ENCODE measurements at regions not wholly inside any gene's neighbourhood (a gene's known extent, or its start where the extent isn't known, plus 50 kb on each side); places are given as distances from the start of the nearest gene placed in this dataset.

DNA sequence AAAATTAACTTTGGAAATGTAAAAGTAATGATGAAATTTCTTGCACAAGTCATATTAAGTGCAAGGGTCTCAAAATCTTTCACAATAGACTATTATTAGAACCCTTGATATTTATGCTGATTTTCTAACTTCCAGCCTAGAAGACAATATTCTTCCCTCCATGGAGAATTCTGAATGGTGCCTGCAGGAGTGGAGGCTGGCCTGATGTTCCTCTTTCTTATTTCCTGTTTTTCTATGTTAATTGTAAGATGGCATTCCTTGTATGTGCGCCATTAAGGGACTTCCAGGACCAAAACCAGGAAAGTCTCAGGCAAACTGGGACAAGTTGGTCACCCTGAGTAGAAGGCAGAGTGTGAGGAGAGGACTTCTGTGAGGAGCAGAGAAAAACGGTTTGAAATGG, 294.9 kb downstream of the DLEU7 start:
- intact Hi-C loops (cut with DNase I) = no loop called here
- Histone ChIP-seq H3K36me3 (no peaks in the 10 kb centered on the region), H3K27me3 (no peaks in the 10 kb centered on the region), H3K27ac (no peak overlapping the region), H3K9me3 (no peaks in the 10 kb centered on the region), H3K4me3 (no peak overlapping the region), H3K4me1 (peaks cover 0 to 11% (median 0%) of the 10 kb centered on the region in 12 donors)
- ATAC-seq (no peak), DNase-seq (no peak)
- WGBS, 4 donors = 82 to 95% (median 93%) methylated on average over 2 of the region's 2 CpGs
- no peak for TF ChIP-seq CTCF (IDR thresholded peaks at IDR 0.05)
- no peak for TF ChIP-seq POLR2A (IDR thresholded peaks at IDR 0.05)

GRCh38 chr13:50549221-50549942, 294.1 kb downstream of the DLEU7 start:
- TF ChIP-seq POLR2A (IDR thresholded peaks at IDR 0.05) (no peak), CTCF (IDR thresholded peaks at IDR 0.05) (no peak)
- Histone ChIP-seq H3K36me3 (no peaks in the 10 kb centered on the region), H3K4me1 (peaks cover 0 to 11% (median 0%) of the 10 kb centered on the region in 12 donors), H3K27me3 (no peaks in the 10 kb centered on the region), H3K9me3 (peaks cover 0 to 3% (median 0%) of the 10 kb centered on the region in 12 donors), H3K27ac (no peak overlapping the region), H3K4me3 (no peak overlapping the region)
- intact Hi-C loops (cut with DNase I) = no loop called here
- 74 to 81% (median 77%) methylated on average over 4 of the region's 4 CpGs for WGBS, 4 donors
- DNase-seq (no peak), ATAC-seq (no peak)

- H3K4me1 ChIP-seq = peaks cover 0 to 11% (median 0%) of the 10 kb centered on the region in 12 donors
- H3K27me3 ChIP-seq = no peaks in the 10 kb centered on the region
- ATAC-seq = no peak
- no peak overlapping the region for H3K4me3 ChIP-seq
- no peak overlapping the region for H3K27ac ChIP-seq
- no peak for DNase-seq
- peaks cover 0 to 3% (median 0%) of the 10 kb centered on the region in 12 donors for H3K9me3 ChIP-seq
- TF ChIP-seq CTCF (IDR thresholded peaks at IDR 0.05) (no peak), POLR2A (IDR thresholded peaks at IDR 0.05) (no peak)
- H3K36me3 ChIP-seq = no peaks in the 10 kb centered on the region
- WGBS, 4 donors = 91 to 98% (median 97%) methylated on average over 1 of the region's 1 CpG
- intact Hi-C loops (cut with DNase I) = loop anchor here in 1 of 10 donors (10.0 kb wide), 1 partner anchor 235 kb away; no protein-coding TSS in a partner anchor
These were observed 293.3 kb downstream of the DLEU7 start for GRCh38 chr13:50550151-50550550.

GRCh38 chr13:50552424-50552966, 291.0 kb downstream of the DLEU7 start:
- H3K27me3 ChIP-seq = no peaks in the 10 kb centered on the region
- H3K4me1 ChIP-seq = peaks cover 0 to 11% (median 0%) of the 10 kb centered on the region in 12 donors
- H3K4me3 ChIP-seq = no peak overlapping the region
- WGBS, 4 donors = 72 to 90% (median 83%) methylated on average over 1 of the region's 1 CpG
- ATAC-seq = no peak
- intact Hi-C loops (cut with DNase I) = loop anchor here in 1 of 10 donors (10.0 kb wide), 1 partner anchor 232 kb away; no protein-coding TSS in a partner anchor
- H3K9me3 ChIP-seq = peaks cover 0 to 3% (median 0%) of the 10 kb centered on the region in 12 donors
- H3K27ac ChIP-seq = no peak overlapping the region
- TF ChIP-seq CTCF (IDR thresholded peaks at IDR 0.05) (no peak), POLR2A (IDR thresholded peaks at IDR 0.05) (no peak)
- no peaks in the 10 kb centered on the region for H3K36me3 ChIP-seq
- DNase-seq = no peak

Data from heart left ventricle (tissue), 16 donors.